Activated CD8-positive, alpha-beta T cell treated with anti-CD3 and anti-CD28 coated beads for 36 hours (primary cell): ENCODE measurements at regions not wholly inside any gene's neighbourhood (a gene's known extent, or its start where the extent isn't known, plus 50 kb on each side); places are given as distances from the start of the nearest gene placed in this dataset.

ENCODE experiments used
- ATAC-seq: fragments of 200-7000 bp; cut with Tn5 transposase; one replicate; pipeline ENCODE4 v1.10.0; 2021; ENCODE audit warnings: mild to moderate bottlenecking, moderate library complexity
- CTCF ChIA-PET: fragments of 350-600 bp; sonication (Branson Sonifier 250); formaldehyde crosslinking; loops from one replicate; lab custom pipeline; 2021; ENCODE audit warnings: antibody characterized with exemption; lab: Charles Lee
- POLR2A ChIA-PET: fragments of 350-600 bp; sonication (Branson Sonifier 250); formaldehyde crosslinking; loops from one replicate; lab custom pipeline; 2021; ENCODE audit warnings: antibody characterized with exemption; lab: Charles Lee
- DNase-seq: peaks from one replicate; pipeline ENCODE4 v3.0.0-alpha.2; 2020
- H3K27ac Mint-ChIP-seq: one replicate; pipeline ENCODE4 v1.8.0; 2021; ENCODE audit warnings: mild to moderate bottlenecking, mixed read lengths
- H3K27me3 Mint-ChIP-seq: one replicate; pipeline ENCODE4 v1.8.0; 2021; ENCODE audit warnings: mixed read lengths
- H3K36me3 Mint-ChIP-seq: one replicate; pipeline ENCODE4 v1.8.0; 2021; ENCODE audit warnings: low read depth, mixed read lengths
- H3K4me1 Mint-ChIP-seq: one replicate; pipeline ENCODE4 v1.8.0; 2021; ENCODE audit warnings: low read depth, mixed read lengths
- H3K4me3 Mint-ChIP-seq: one replicate; pipeline ENCODE4 v1.8.0; 2021; ENCODE audit warnings: mild to moderate bottlenecking, moderate library complexity, mixed read lengths
- H3K9me3 Mint-ChIP-seq: one replicate; pipeline ENCODE4 v1.8.0; 2021; ENCODE audit warnings: mixed read lengths
- CTCF ChIP-seq: fragments of 200-600 bp; IDR thresholded peaks from one replicate; pipeline ENCODE4 v1.8.0; 2022; ENCODE audit warnings: antibody characterized with exemption, mild to moderate bottlenecking
- intact Hi-C: fragments of 100-400 bp; cut with micrococcal nuclease; formaldehyde crosslinking; loops from one replicate; pipeline ENCODE4 v1.10.0; 2022

GRCh38 chr5:2256691-2257280 lies 374.1 kb upstream of the IRX4 start:
- ChIA-PET CTCF (no interaction called here), POLR2A (no interaction called here)
- DNase-seq (no peak), ATAC-seq (no peak)
- Mint-ChIP-seq H3K4me3 (no peak overlapping the region), H3K36me3 (no peaks in the 10 kb centered on the region), H3K4me1 (peaks cover 2% of the 10 kb centered on the region), H3K27me3 (no peaks in the 10 kb centered on the region), H3K27ac (no peak overlapping the region), H3K9me3 (no peaks in the 10 kb centered on the region)
- TF ChIP-seq CTCF = no peak
- intact Hi-C loops = no loop called here

- Mint-ChIP-seq H3K27ac (no peak overlapping the region), H3K36me3 (no peaks in the 10 kb centered on the region), H3K4me3 (no peak overlapping the region), H3K27me3 (no peaks in the 10 kb centered on the region), H3K9me3 (no peaks in the 10 kb centered on the region), H3K4me1 (peaks cover 2% of the 10 kb centered on the region)
- ATAC-seq (no peak), DNase-seq (no peak)
- CTCF ChIA-PET = no interaction called here
- POLR2A ChIA-PET = no interaction called here
- no peak for TF ChIP-seq CTCF
- intact Hi-C loops = no loop called here
These were observed 373.4 kb upstream of the IRX4 start for GRCh38 chr5:2255915-2256690.

GRCh38 chr5:2254880-2255750 lies 372.4 kb upstream of the IRX4 start:
- no peaks in the 10 kb centered on the region for H3K9me3 Mint-ChIP-seq
- no peak overlapping the region for H3K27ac Mint-ChIP-seq
- DNase-seq = no peak
- no peak overlapping the region for H3K4me3 Mint-ChIP-seq
- intact Hi-C loops = no loop called here
- no peak for TF ChIP-seq CTCF
- no peaks in the 10 kb centered on the region for H3K36me3 Mint-ChIP-seq
- ChIA-PET CTCF (no interaction called here), POLR2A (no interaction called here)
- no peak for ATAC-seq
- H3K27me3 Mint-ChIP-seq = no peaks in the 10 kb centered on the region
- peaks cover 2% of the 10 kb centered on the region for H3K4me1 Mint-ChIP-seq

GRCh38 chr5:2254406-2254805 lies 371.7 kb upstream of the IRX4 start:
- H3K4me3 Mint-ChIP-seq = no peak overlapping the region
- no peaks in the 10 kb centered on the region for H3K27me3 Mint-ChIP-seq
- ChIA-PET POLR2A (no interaction called here), CTCF (no interaction called here)
- intact Hi-C loops = no loop called here
- no peaks in the 10 kb centered on the region for H3K9me3 Mint-ChIP-seq
- no peak for TF ChIP-seq CTCF
- peaks cover 2% of the 10 kb centered on the region for H3K4me1 Mint-ChIP-seq
- no peaks in the 10 kb centered on the region for H3K36me3 Mint-ChIP-seq
- DNase-seq = no peak
- no peak for ATAC-seq
- H3K27ac Mint-ChIP-seq = no peak overlapping the region
